H1 (cell line): ENCODE measurements at regions not wholly inside any gene's neighbourhood (a gene's known extent, or its start where the extent isn't known, plus 50 kb on each side); places are given as distances from the start of the nearest gene placed in this dataset.

ENCODE experiments used
- CTCF ChIA-PET: fragments of 300-600 bp; sonication (Branson Sonifier 250); formaldehyde crosslinking; loops from one replicate; lab custom pipeline; 2021; ENCODE audit not compliant: partially characterized antibody; lab: Charles Lee
- POLR2A ChIA-PET: fragments of 300-600 bp; sonication (Branson Sonifier 250); formaldehyde crosslinking; loops from one replicate; lab custom pipeline; 2021; ENCODE audit warnings: inconsistent platforms; ENCODE audit not compliant: partially characterized antibody; lab: Charles Lee
- DNase-seq, 2 experiments: peaks; one replicate each; pipeline versions ENCODE4 v3.0.0 to v3.0.0-alpha.2; 2010 to 2022; ENCODE audit warnings: low spot score in 2 of 2, low read depth in 1 of 2, mixed read lengths in 1 of 2
- FAIRE-seq: peaks from 2 replicates; lab custom pipeline; 2011; peaks lifted over from hg19 to GRCh38; lab: Jason Lieb, UNC
- H2AFZ ChIP-seq: 2 replicates; pipeline ENCODE4 v1.8.1; 2012; ENCODE audit warnings: low read length, inconsistent platforms
- H2AK5ac ChIP-seq: 2 replicates; pipeline ENCODE4 v1.6.1; 2013; ENCODE audit warnings: low read depth, low read length
- H2BK120ac ChIP-seq: replicated peaks from 2 replicates; pipeline ENCODE3; 2013; ENCODE audit warnings: low read depth, low read length, inconsistent platforms
- H2BK12ac ChIP-seq: 2 replicates; pipeline ENCODE4 v1.6.1; 2013; ENCODE audit warnings: low read depth, low read length
- H2BK15ac ChIP-seq: 2 replicates; pipeline ENCODE4 v1.6.1; 2013; ENCODE audit warnings: low read length
- H2BK20ac ChIP-seq: 2 replicates; pipeline ENCODE4 v1.6.1; 2013; ENCODE audit warnings: low read length
- H2BK5ac ChIP-seq: 2 replicates; pipeline ENCODE4 v1.6.1; 2013; ENCODE audit warnings: low read depth, low read length
- H3K14ac ChIP-seq: 2 replicates; pipeline ENCODE4 v1.6.1; 2013; ENCODE audit warnings: inconsistent platforms; ENCODE audit not compliant: insufficient read length
- H3K18ac ChIP-seq: 2 replicates; pipeline ENCODE4 v1.6.1; 2013; ENCODE audit warnings: low read length; ENCODE audit errors: extremely low read depth
- H3K23ac ChIP-seq: 2 replicates; pipeline ENCODE4 v1.6.1; 2013; ENCODE audit warnings: inconsistent platforms; ENCODE audit not compliant: insufficient read length
- H3K23me2 ChIP-seq: 2 replicates; pipeline ENCODE4 v1.6.1; 2013; ENCODE audit warnings: low read depth, low read length
- H3K27ac ChIP-seq: 2 replicates; pipeline ENCODE4 v1.6.1; 2011; ENCODE audit warnings: low read depth, low read length, inconsistent platforms
- H3K27me3 ChIP-seq, 4 experiments: replicated peaks in 1 of 4; 1 replicate in 1 of 4; 2 replicates in 3 of 4; pipeline versions ENCODE4 v1.6.1 to v1.8.1; 2011 to 2013; ENCODE audit warnings: low read length in 3 of 4, mild to moderate bottlenecking in 3 of 4, inconsistent platforms in 2 of 4, mixed read lengths in 2 of 4, moderate library complexity in 1 of 4; ENCODE audit not compliant: control insufficient read depth in 3 of 4, insufficient read depth in 3 of 4; ENCODE audit errors: extremely low read depth in 1 of 4
- H3K36me3 ChIP-seq, 4 experiments: 2 replicates each; pipeline versions ENCODE4 v1.6.1 to v1.8.1; 2011 to 2013; ENCODE audit warnings: mild to moderate bottlenecking in 4 of 4, low read length in 3 of 4, moderate library complexity in 2 of 4, control low read depth in 1 of 4, inconsistent platforms in 1 of 4; ENCODE audit not compliant: insufficient read depth in 4 of 4, control insufficient read depth in 2 of 4
- H3K4ac ChIP-seq: replicated peaks from 2 replicates; pipeline ENCODE3; 2013; ENCODE audit warnings: low read length, low read depth, mixed read lengths, inconsistent platforms; ENCODE audit not compliant: insufficient read length
- H3K4me1 ChIP-seq, 4 experiments: replicated peaks in 1 of 4; 1 replicate in 1 of 4; 2 replicates in 3 of 4; pipeline versions ENCODE4 v1.6.1 to v1.8.1; 2011 to 2013; ENCODE audit warnings: low read length in 3 of 4, inconsistent platforms in 2 of 4, mixed read lengths in 1 of 4; ENCODE audit not compliant: insufficient read depth in 4 of 4, control insufficient read depth in 3 of 4
- H3K4me2 ChIP-seq, 2 experiments: 2 replicates each; pipeline versions ENCODE4 v1.6.1 to v1.8.1; 2011 to 2013; ENCODE audit warnings: low read depth in 2 of 2, low read length in 2 of 2, control low read depth in 1 of 2, inconsistent platforms in 1 of 2, mild to moderate bottlenecking in 1 of 2; ENCODE audit not compliant: insufficient read depth in 1 of 2
- H3K4me3 ChIP-seq, 4 experiments: fragments of 200-600, 300-600 bp in 1 of 4; sonication (generic), shearing (Covaris generic), sonication (Bioruptor Twin) in 1 of 4; 2 replicates each; pipeline versions ENCODE4 v1.5.1 to v1.8.1; 2011 to 2016; ENCODE audit warnings: low read length in 4 of 4, low read depth in 3 of 4, control low read depth in 2 of 4, inconsistent platforms in 2 of 4, mild to moderate bottlenecking in 2 of 4, mixed read lengths in 1 of 4, moderate library complexity in 1 of 4; ENCODE audit not compliant: insufficient read depth in 2 of 4; ENCODE audit errors: extremely low read depth in 1 of 4
- H3K56ac ChIP-seq: replicated peaks from 2 replicates; pipeline ENCODE3; 2013; ENCODE audit warnings: low read depth, mild to moderate bottlenecking, mixed read lengths, low read length, inconsistent platforms; ENCODE audit not compliant: insufficient read length
- H3K79me1 ChIP-seq: 2 replicates; pipeline ENCODE4 v1.6.1; 2013; ENCODE audit warnings: low read depth, low read length, control low read depth
- H3K79me2 ChIP-seq, 2 experiments: 2 replicates each; pipeline versions ENCODE4 v1.6.1 to v1.8.1; 2012 to 2013; ENCODE audit warnings: low read length in 2 of 2, mild to moderate bottlenecking in 2 of 2, inconsistent platforms in 1 of 2; ENCODE audit not compliant: insufficient read depth in 2 of 2, control insufficient read depth in 1 of 2
- H3K9ac ChIP-seq, 4 experiments: replicated peaks in 1 of 4; 1 replicate in 1 of 4; 2 replicates in 3 of 4; pipeline versions ENCODE4 v1.6.1 to v1.8.1; 2011 to 2013; ENCODE audit warnings: low read depth in 3 of 4, low read length in 3 of 4, control low read depth in 2 of 4, mild to moderate bottlenecking in 2 of 4, moderate library complexity in 2 of 4, inconsistent platforms in 1 of 4; ENCODE audit errors: extremely low read depth in 1 of 4
- H3K9me3 ChIP-seq, 2 experiments: 2 replicates each; pipeline versions ENCODE4 v1.6.1 to v1.8.1; 2012 to 2013; ENCODE audit warnings: mild to moderate bottlenecking in 2 of 2, moderate library complexity in 2 of 2, control low read depth in 1 of 2, inconsistent platforms in 1 of 2, low read depth in 1 of 2, low read length in 1 of 2, mixed read lengths in 1 of 2; ENCODE audit not compliant: insufficient read depth in 2 of 2
- H4K20me1 ChIP-seq, 2 experiments: replicated peaks in 1 of 2; 2 replicates each; pipeline versions ENCODE3 to v1.8.1; 2011 to 2013; ENCODE audit warnings: inconsistent platforms in 2 of 2, low read length in 2 of 2, mild to moderate bottlenecking in 1 of 2; ENCODE audit not compliant: insufficient read depth in 2 of 2, control insufficient read depth in 1 of 2
- H4K5ac ChIP-seq: 2 replicates; pipeline ENCODE4 v1.6.1; 2013; ENCODE audit warnings: low read length, low read depth, mixed read lengths, inconsistent platforms; ENCODE audit not compliant: insufficient read length
- H4K8ac ChIP-seq: 2 replicates; pipeline ENCODE4 v1.8.0; 2013; ENCODE audit warnings: mild to moderate bottlenecking, moderate library complexity, low read length, inconsistent platforms; ENCODE audit not compliant: insufficient read depth; ENCODE audit errors: extremely low read depth
- H4K91ac ChIP-seq: replicated peaks from 2 replicates; pipeline ENCODE3; 2013; ENCODE audit warnings: low read length, mixed read lengths, inconsistent platforms; ENCODE audit not compliant: insufficient read length
- HDAC2 ChIP-seq, 2 experiments: fragments of 300-600 bp in 1 of 2; sonication (generic) in 1 of 2; IDR thresholded peaks; 2 replicates each; pipeline ENCODE4 v1.6.1; 2011 to 2012; ENCODE audit warnings: low read depth in 2 of 2, low read length in 2 of 2, mild to moderate bottlenecking in 2 of 2, moderate library complexity in 2 of 2, borderline replicate concordance in 1 of 2, inconsistent platforms in 1 of 2
- KDM5A ChIP-seq: fragments of 200-600 bp; IDR thresholded peaks from 2 replicates; pipeline ENCODE4 v1.7.1; 2012; ENCODE audit warnings: mild to moderate bottlenecking, low read length, inconsistent platforms, mixed read lengths
- SUZ12 ChIP-seq: fragments of 200-600 bp; sonication (generic); IDR thresholded peaks from 2 replicates; pipeline ENCODE4 v1.6.1; 2012; ENCODE audit warnings: mild to moderate bottlenecking, inconsistent platforms, low read length, moderate library complexity, mixed read lengths
- WGBS, 2 experiments: shearing (Covaris generic) in 1 of 2; methylation state at CpG; one replicate each; pipeline versions ENCODE4 v1.1.6 to v1.1.7; 2013 to 2015; ENCODE audit warnings: low lambda C conversion rate in 2 of 2, mixed read lengths in 2 of 2, inconsistent platforms in 1 of 2, low coverage in 1 of 2, missing lambda C conversion rate in 1 of 2; ENCODE audit not compliant: insufficient replicate concordance in 2 of 2, insufficient coverage in 1 of 2, insufficient read length in 1 of 2; ENCODE audit errors: extremely low coverage in 1 of 2, missing lambda C conversion rate in 1 of 2; 5-methylcytosine and 5-hydroxymethylcytosine counted together

DNA sequence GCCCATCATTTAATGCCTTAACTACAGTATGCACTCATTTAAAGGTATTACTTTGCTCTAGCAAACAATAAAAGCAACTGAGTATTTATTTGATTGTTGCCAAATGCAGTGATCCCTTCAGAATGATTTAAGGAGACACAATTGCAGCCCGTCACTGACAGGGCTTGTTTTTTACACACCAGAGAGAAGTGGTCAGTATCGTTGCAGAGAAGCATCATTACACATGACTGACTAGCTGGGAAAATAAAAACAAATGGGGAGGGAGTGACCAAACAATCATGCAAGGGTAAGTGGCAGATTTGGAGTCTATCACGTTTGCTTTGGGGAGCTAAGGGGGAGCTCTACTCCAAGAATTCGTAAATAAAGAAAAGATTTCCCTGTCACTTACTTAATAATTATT, 1685.3 kb upstream of the TENM3 start:
- no peak overlapping the region for H3K27ac ChIP-seq
- H3K9me3 ChIP-seq, result no peaks in the 10 kb centered on the region
- H3K4ac ChIP-seq, result no peak overlapping the region
- ChIA-PET CTCF (interaction anchor here (0.8 to 3.7 kb wide), 19 partner anchors 9 to 691 kb away, joined by 3 to 23 read pairs (median 4); no protein-coding TSS in a partner anchor), POLR2A (no interaction called here)
- H3K4me1 ChIP-seq, result peaks cover 0 to 4% (median 0%) of the 10 kb centered on the region in 4 experiments; a peak in 2 of 7 replicates
- no peak overlapping the region for H4K5ac ChIP-seq
- no peak overlapping the region for H2BK120ac ChIP-seq
- no peak overlapping the region for H3K4me2 ChIP-seq
- no peak overlapping the region for H3K14ac ChIP-seq
- H2BK20ac ChIP-seq, result no peak overlapping the region
- 81% methylated on average over 4 of the region's 4 CpGs; no CpG with 5 or more reads in 1 of the 2 experiments for WGBS, 2 experiments
- H3K79me2 ChIP-seq, result no peaks in the 10 kb centered on the region
- H3K36me3 ChIP-seq, result no peaks in the 10 kb centered on the region
- H3K18ac ChIP-seq, result no peak overlapping the region
- H2BK12ac ChIP-seq, result no peak overlapping the region
- H3K23me2 ChIP-seq, result no peaks in the 10 kb centered on the region
- H4K20me1 ChIP-seq, result no peaks in the 10 kb centered on the region
- H3K79me1 ChIP-seq, result no peaks in the 10 kb centered on the region
- no peak overlapping the region for H3K4me3 ChIP-seq
- no peak overlapping the region for H2BK15ac ChIP-seq
- FAIRE-seq (no peak), DNase-seq (no peak)
- H2BK5ac ChIP-seq, result no peak overlapping the region
- H3K9ac ChIP-seq, result no peak overlapping the region
- H4K8ac ChIP-seq, result no peak overlapping the region
- no peak overlapping the region for H2AK5ac ChIP-seq
- no peaks in the 10 kb centered on the region for H3K27me3 ChIP-seq
- H2AFZ ChIP-seq, result no peak overlapping the region
- H3K23ac ChIP-seq, result no peak overlapping the region
- no peak overlapping the region for H3K56ac ChIP-seq
- no peak overlapping the region for H4K91ac ChIP-seq
- TF ChIP-seq HDAC2 (IDR thresholded peaks at IDR 0.05; ENCODE audit: borderline replicate concordance in 1 of 2, low read depth in 2 of 2, low read length in 2 of 2) (no peak), SUZ12 (no peak), KDM5A (no peak)
